ENCODE measurements at regions not wholly inside any gene's neighbourhood (a gene's known extent, or its start where the extent isn't known, plus 50 kb on each side); places are given as distances from the start of the nearest gene placed in this dataset.

- TF ChIP-seq CTCF (IDR thresholded peaks at IDR 0.05) (no peak), POLR2A (IDR thresholded peaks at IDR 0.05) (no peak), EP300 (IDR thresholded peaks at IDR 0.05) (no peak)
Measured at GRCh38 chr5:153116916-153117315, 373.6 kb upstream of the GRIA1 start.
